GOT3 (cell line): ENCODE measurements at regions not wholly inside any gene's neighbourhood (a gene's known extent, or its start where the extent isn't known, plus 50 kb on each side); places are given as distances from the start of the nearest gene placed in this dataset.

Source experiments
- DNase-seq: peaks from one replicate; lab custom pipeline; 2025; ENCODE audit warnings: mixed read lengths; lab: John Stamatoyannopoulos, UW

GRCh38 chr4:176843710-176844109 lies 51.0 kb upstream of the VEGFC start:
- no peak for DNase-seq

GRCh38 chr4:176844448-176844847 lies 51.7 kb upstream of the VEGFC start:
- DNase-seq = no peak

GRCh38 chr4:176845636-176846035 lies 52.9 kb upstream of the VEGFC start:
- DNase-seq = no peak

GRCh38 chr4:176849076-176849475 lies 56.4 kb upstream of the VEGFC start:
- no peak for DNase-seq

GRCh38 chr4:176850436-176850835 lies 57.7 kb upstream of the VEGFC start:
- DNase-seq = no peak

GRCh38 chr4:176856421-176856820 lies 63.7 kb upstream of the VEGFC start:
- no peak for DNase-seq

GRCh38 chr4:176858839-176859238 lies 66.1 kb upstream of the VEGFC start:
- DNase-seq = no peak

GRCh38 chr4:176864238-176864637 lies 71.5 kb upstream of the VEGFC start:
- DNase-seq = no peak

- no peak for DNase-seq
These were observed 76.0 kb upstream of the VEGFC start for GRCh38 chr4:176868676-176869075.

- no peak for DNase-seq
These were observed 79.7 kb upstream of the VEGFC start for GRCh38 chr4:176872461-176872860.

GRCh38 chr4:176874721-176875445 lies 82.2 kb upstream of the VEGFC start:
- no peak for DNase-seq

- no peak for DNase-seq
These were observed 82.8 kb upstream of the VEGFC start for GRCh38 chr4:176875446-176875930.

- DNase-seq = no peak
These were observed 86.8 kb upstream of the VEGFC start for GRCh38 chr4:176879380-176880116.

- DNase-seq = no peak
These were observed 89.5 kb upstream of the VEGFC start for GRCh38 chr4:176882206-176882605.

- no peak for DNase-seq
These were observed 90.4 kb upstream of the VEGFC start for GRCh38 chr4:176883108-176883550.

GRCh38 chr4:176883681-176884418 lies 91.1 kb upstream of the VEGFC start:
- no peak for DNase-seq

- DNase-seq = no peak
These were observed 92.5 kb upstream of the VEGFC start for GRCh38 chr4:176885224-176885623.

GRCh38 chr4:176886135-176886534 lies 93.4 kb upstream of the VEGFC start:
- DNase-seq = no peak

- no peak for DNase-seq
These were observed 97.1 kb upstream of the VEGFC start for GRCh38 chr4:176889776-176890175.

- no peak for DNase-seq
These were observed 101.8 kb upstream of the VEGFC start for GRCh38 chr4:176894498-176894897.

GRCh38 chr4:176896211-176896610 lies 103.5 kb upstream of the VEGFC start:
- no peak for DNase-seq

- no peak for DNase-seq
These were observed 104.5 kb upstream of the VEGFC start for GRCh38 chr4:176897226-176897625.

GRCh38 chr4:176898791-176899190 lies 106.1 kb upstream of the VEGFC start:
- DNase-seq = no peak
